ENCODE measurements at regions not wholly inside any gene's neighbourhood (a gene's known extent, or its start where the extent isn't known, plus 50 kb on each side); places are given as distances from the start of the nearest gene placed in this dataset.

GRCh38 chr5:7066471-7067235 lies 329.3 kb upstream of the ADCY2 start:
- intact Hi-C loops (cut with micrococcal nuclease) = no loop called here
- ChIA-PET POLR2A (no interaction called here), CTCF (interaction anchor here (0.7 kb wide), 1 partner anchor 248 kb away, joined by 3 read pairs; no protein-coding TSS in a partner anchor)
- H3K4me1 Mint-ChIP-seq (ENCODE audit: insufficient read depth, unreplicated experiment) = no peaks in the 10 kb centered on the region
- H3K27me3 Mint-ChIP-seq (ENCODE audit: insufficient read depth, unreplicated experiment) = peaks cover 11% of the 10 kb centered on the region
- no peaks in the 10 kb centered on the region for H3K36me3 Mint-ChIP-seq (ENCODE audit: insufficient read depth, unreplicated experiment)
- no TSS peak for BruUV-seq (replicated peaks)
- no peak for TF ChIP-seq CTCF (IDR thresholded peaks at IDR 0.05; ENCODE audit: unreplicated experiment)
- DNase-seq (ENCODE audit: unreplicated experiment) = no peak
- no peak overlapping the region for H3K27ac Mint-ChIP-seq (ENCODE audit: low read depth, unreplicated experiment)
- no peak overlapping the region for H3K4me3 Mint-ChIP-seq (ENCODE audit: unreplicated experiment)
- peaks cover 19% of the 10 kb centered on the region for H3K9me3 Mint-ChIP-seq (ENCODE audit: unreplicated experiment)

- Mint-ChIP-seq H3K9me3 (ENCODE audit: unreplicated experiment) (peaks cover 4% of the 10 kb centered on the region), H3K27me3 (ENCODE audit: insufficient read depth, unreplicated experiment) (peaks cover 11% of the 10 kb centered on the region), H3K27ac (ENCODE audit: low read depth, unreplicated experiment) (no peak overlapping the region), H3K36me3 (ENCODE audit: insufficient read depth, unreplicated experiment) (no peaks in the 10 kb centered on the region), H3K4me3 (ENCODE audit: unreplicated experiment) (no peak overlapping the region), H3K4me1 (ENCODE audit: insufficient read depth, unreplicated experiment) (no peaks in the 10 kb centered on the region)
- ChIA-PET CTCF (no interaction called here), POLR2A (no interaction called here)
- DNase-seq (ENCODE audit: unreplicated experiment) = no peak
- intact Hi-C loops (cut with micrococcal nuclease) = no loop called here
- no peak for TF ChIP-seq CTCF (IDR thresholded peaks at IDR 0.05; ENCODE audit: unreplicated experiment)
- BruUV-seq (replicated peaks) = no TSS peak
Observed at GRCh38 chr5:7068156-7068555, 327.8 kb upstream of the ADCY2 start.

- no TSS peak for BruUV-seq (replicated peaks)
- ChIA-PET POLR2A (no interaction called here), CTCF (no interaction called here)
- no peak overlapping the region for H3K4me3 Mint-ChIP-seq (ENCODE audit: unreplicated experiment)
- H3K36me3 Mint-ChIP-seq (ENCODE audit: insufficient read depth, unreplicated experiment) = no peaks in the 10 kb centered on the region
- no peak overlapping the region for H3K27ac Mint-ChIP-seq (ENCODE audit: low read depth, unreplicated experiment)
- H3K4me1 Mint-ChIP-seq (ENCODE audit: insufficient read depth, unreplicated experiment) = no peaks in the 10 kb centered on the region
- intact Hi-C loops (cut with micrococcal nuclease) = no loop called here
- TF ChIP-seq CTCF (IDR thresholded peaks at IDR 0.05; ENCODE audit: unreplicated experiment) = no peak
- H3K9me3 Mint-ChIP-seq (ENCODE audit: unreplicated experiment) = no peaks in the 10 kb centered on the region
- no peak for DNase-seq (ENCODE audit: unreplicated experiment)
- H3K27me3 Mint-ChIP-seq (ENCODE audit: insufficient read depth, unreplicated experiment) = peaks cover 11% of the 10 kb centered on the region
Observed at GRCh38 chr5:7068899-7069298, 327.0 kb upstream of the ADCY2 start.

- intact Hi-C loops (cut with micrococcal nuclease) = loop anchor here (10.0 kb wide), 1 partner anchor 673 kb away; no protein-coding TSS in a partner anchor
- Mint-ChIP-seq H3K27ac (ENCODE audit: low read depth, unreplicated experiment) (no peak overlapping the region), H3K4me1 (ENCODE audit: insufficient read depth, unreplicated experiment) (no peaks in the 10 kb centered on the region), H3K4me3 (ENCODE audit: unreplicated experiment) (no peak overlapping the region), H3K27me3 (ENCODE audit: insufficient read depth, unreplicated experiment) (peaks cover 11% of the 10 kb centered on the region), H3K36me3 (ENCODE audit: insufficient read depth, unreplicated experiment) (no peaks in the 10 kb centered on the region), H3K9me3 (ENCODE audit: unreplicated experiment) (no peaks in the 10 kb centered on the region)
- no peak for DNase-seq (ENCODE audit: unreplicated experiment)
- CTCF ChIA-PET = no interaction called here
- no peak for TF ChIP-seq CTCF (IDR thresholded peaks at IDR 0.05; ENCODE audit: unreplicated experiment)
- BruUV-seq (replicated peaks) = no TSS peak
- POLR2A ChIA-PET = no interaction called here
Observed at GRCh38 chr5:7072188-7072587, 323.8 kb upstream of the ADCY2 start.

Data from MCF 10A (cell line).